Esophagus muscularis mucosa (tissue), 4 donors: ENCODE measurements at regions not wholly inside any gene's neighbourhood (a gene's known extent, or its start where the extent isn't known, plus 50 kb on each side); places are given as distances from the start of the nearest gene placed in this dataset.

ENCODE experiments used
- DNase-seq: peaks from one replicate; pipeline ENCODE4 v3.0.0-alpha.2; 2017; ENCODE audit errors: extremely low spot score
- H3K27ac ChIP-seq, 4 donors: fragments of 200-600 bp; sonication (generic); replicated peaks in 1 of 4; 1 replicate in 3 of 4; 2 replicates in 1 of 4; pipeline ENCODE4 v1.5.1; 2016 to 2019; ENCODE audit warnings: mild to moderate bottlenecking in 1 of 4
- H3K27me3 ChIP-seq, 4 donors: fragments of 200-600 bp; sonication (generic); one replicate each; pipeline versions ENCODE4 v1.5.1 to v1.6.0; 2016 to 2019
- H3K36me3 ChIP-seq, 4 donors: fragments of 200-600 bp; sonication (generic); one replicate each; pipeline ENCODE4 v1.5.1; 2016 to 2019
- H3K4me1 ChIP-seq, 4 donors: fragments of 200-600 bp; sonication (generic); one replicate each; pipeline ENCODE4 v1.5.1; 2016 to 2019
- H3K4me3 ChIP-seq, 4 donors: fragments of 200-600 bp; sonication (generic); 1 replicate in 2 of 4; 2 replicates in 2 of 4; pipeline ENCODE4 v1.5.1; 2016 to 2019; ENCODE audit warnings: mild to moderate bottlenecking in 4 of 4, moderate library complexity in 1 of 4
- H3K9me3 ChIP-seq, 4 donors: fragments of 200-600 bp; sonication (generic); 1 replicate in 3 of 4; 2 replicates in 1 of 4; pipeline ENCODE4 v1.5.1; 2016 to 2019
- EP300 ChIP-seq: sonication (generic); formaldehyde crosslinking; IDR thresholded peaks from one replicate; pipeline ENCODE4 v1.6.1; 2017; ENCODE audit warnings: antibody characterized with exemption
- POLR2A ChIP-seq: fragments of 450-650 bp; IDR thresholded peaks from one replicate; pipeline ENCODE4 v1.6.1; 2017; ENCODE audit warnings: antibody characterized with exemption, moderate library complexity, mild to moderate bottlenecking, low read depth
- POLR2AphosphoS5 ChIP-seq, 2 donors: sonication (generic); formaldehyde crosslinking; IDR thresholded peaks; one replicate each; pipeline ENCODE4 v1.6.1; 2017; ENCODE audit warnings: antibody characterized with exemption in 2 of 2
- WGBS: methylation state at CpG from one replicate; pipeline ENCODE4 v1.1.5; 2018; 5-methylcytosine and 5-hydroxymethylcytosine counted together
- intact Hi-C: fragments of 100-400 bp; cut with DNase I; formaldehyde crosslinking; loops from one replicate; pipeline ENCODE4 v1.15.1; 2023
- TF ChIP-seq, protein P1 (sequence below), 3 experiments: fragments of 200-600 bp in 2 of 3; fragments of 450-650 bp in 1 of 3; sonication (generic) in 2 of 3; IDR thresholded peaks; one replicate each; pipeline ENCODE4 v1.5.1; 2017 to 2019; ENCODE audit warnings: antibody characterized with exemption in 3 of 3, mild to moderate bottlenecking in 2 of 3, moderate library complexity in 1 of 3

- WGBS = 77% methylated on average over 3 of the region's 3 CpGs
- intact Hi-C loops = no loop called here
Observed at GRCh38 chr6:15763364-15763763, 100.5 kb upstream of the DTNBP1 start.

GRCh38 chr6:15761045-15761502, 98.2 kb upstream of the DTNBP1 start:
- H3K9me3 ChIP-seq = no peaks in the 10 kb centered on the region
- 93% methylated on average over 2 of the region's 2 CpGs for WGBS
- H3K27me3 ChIP-seq = peaks cover 0 to 3% (median 0%) of the 10 kb centered on the region in 4 donors
- H3K36me3 ChIP-seq = no peaks in the 10 kb centered on the region
- TF ChIP-seq, protein P1, sequence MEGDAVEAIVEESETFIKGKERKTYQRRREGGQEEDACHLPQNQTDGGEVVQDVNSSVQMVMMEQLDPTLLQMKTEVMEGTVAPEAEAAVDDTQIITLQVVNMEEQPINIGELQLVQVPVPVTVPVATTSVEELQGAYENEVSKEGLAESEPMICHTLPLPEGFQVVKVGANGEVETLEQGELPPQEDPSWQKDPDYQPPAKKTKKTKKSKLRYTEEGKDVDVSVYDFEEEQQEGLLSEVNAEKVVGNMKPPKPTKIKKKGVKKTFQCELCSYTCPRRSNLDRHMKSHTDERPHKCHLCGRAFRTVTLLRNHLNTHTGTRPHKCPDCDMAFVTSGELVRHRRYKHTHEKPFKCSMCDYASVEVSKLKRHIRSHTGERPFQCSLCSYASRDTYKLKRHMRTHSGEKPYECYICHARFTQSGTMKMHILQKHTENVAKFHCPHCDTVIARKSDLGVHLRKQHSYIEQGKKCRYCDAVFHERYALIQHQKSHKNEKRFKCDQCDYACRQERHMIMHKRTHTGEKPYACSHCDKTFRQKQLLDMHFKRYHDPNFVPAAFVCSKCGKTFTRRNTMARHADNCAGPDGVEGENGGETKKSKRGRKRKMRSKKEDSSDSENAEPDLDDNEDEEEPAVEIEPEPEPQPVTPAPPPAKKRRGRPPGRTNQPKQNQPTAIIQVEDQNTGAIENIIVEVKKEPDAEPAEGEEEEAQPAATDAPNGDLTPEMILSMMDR (IDR thresholded peaks at IDR 0.05) = no peak
- no peak for TF ChIP-seq EP300
- TF ChIP-seq POLR2A = no peak
- no peak for TF ChIP-seq POLR2AphosphoS5 (IDR thresholded peaks at IDR 0.05)
- DNase-seq = no peak
- no peak overlapping the region for H3K27ac ChIP-seq
- intact Hi-C loops = no loop called here
- peaks cover 0 to 10% (median 3%) of the 10 kb centered on the region in 4 donors for H3K4me1 ChIP-seq
- no peak overlapping the region for H3K4me3 ChIP-seq

More at GRCh38 chr6:15763364-15763763, 100.5 kb upstream of the DTNBP1 start:
- Histone ChIP-seq H3K27me3 (no peaks in the 10 kb centered on the region), H3K27ac (no peak overlapping the region), H3K9me3 (no peaks in the 10 kb centered on the region), H3K4me3 (no peak overlapping the region), H3K36me3 (no peaks in the 10 kb centered on the region), H3K4me1 (peaks cover 0 to 10% (median 4%) of the 10 kb centered on the region in 4 donors)
- no peak for TF ChIP-seq POLR2AphosphoS5 (IDR thresholded peaks at IDR 0.05)
- TF ChIP-seq, protein P1 (IDR thresholded peaks at IDR 0.05) = no peak
- no peak for TF ChIP-seq EP300
- no peak for TF ChIP-seq POLR2A
- no peak for DNase-seq

DNA sequence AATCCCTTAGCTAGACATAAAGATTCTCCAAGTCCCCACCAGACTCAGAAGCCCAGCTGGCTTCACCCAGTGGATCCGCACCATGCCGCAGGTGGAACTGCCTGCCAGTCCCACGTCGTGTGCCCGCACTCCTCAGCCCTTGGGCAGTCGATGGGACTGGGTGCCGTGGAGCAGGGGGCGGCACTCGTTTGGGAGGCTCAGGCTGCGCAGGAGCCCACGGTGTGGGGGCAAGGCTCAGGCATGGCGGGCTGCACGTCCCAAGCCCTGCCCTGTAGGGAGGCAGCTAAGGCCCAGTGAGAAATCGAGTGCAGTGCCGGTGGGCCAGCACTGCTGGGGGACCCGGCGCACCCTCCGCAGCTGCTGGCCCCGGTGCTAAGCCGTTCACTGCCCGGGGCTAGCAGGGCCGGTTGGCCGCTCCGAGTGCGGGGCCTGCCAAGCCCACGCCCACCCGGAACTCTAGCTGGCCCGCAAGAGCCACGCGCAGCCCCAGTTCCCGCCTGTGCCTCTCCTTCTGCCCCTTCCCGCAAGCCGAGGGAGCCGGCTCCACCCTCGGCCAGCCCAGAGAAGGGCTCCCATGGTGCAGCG, 95.9 kb upstream of the DTNBP1 start:
- WGBS = 95% methylated on average over 17 of the region's 36 CpGs
- TF ChIP-seq EP300 (no peak), POLR2AphosphoS5 (IDR thresholded peaks at IDR 0.05) (no peak), POLR2A (no peak)
- TF ChIP-seq, protein P1 (IDR thresholded peaks at IDR 0.05) = no peak
- Histone ChIP-seq H3K4me3 (no peak overlapping the region), H3K4me1 (peaks cover 0 to 3% (median under 1%) of the 10 kb centered on the region in 4 donors), H3K9me3 (no peaks in the 10 kb centered on the region), H3K36me3 (no peaks in the 10 kb centered on the region), H3K27ac (no peak overlapping the region), H3K27me3 (peaks cover 0 to 3% (median 0%) of the 10 kb centered on the region in 4 donors)
- peak; percentile 39 for DNase-seq
- intact Hi-C loops = no loop called here

- H3K36me3 ChIP-seq = no peaks in the 10 kb centered on the region
- 80% methylated on average over 6 of the region's 6 CpGs for WGBS
- DNase-seq = no peak
- intact Hi-C loops = no loop called here
- H3K27ac ChIP-seq = no peak overlapping the region
- no peak overlapping the region for H3K4me3 ChIP-seq
- TF ChIP-seq, protein P1 (IDR thresholded peaks at IDR 0.05) = no peak
- TF ChIP-seq POLR2A = no peak
- TF ChIP-seq POLR2AphosphoS5 (IDR thresholded peaks at IDR 0.05) = no peak
- no peak for TF ChIP-seq EP300
- no peaks in the 10 kb centered on the region for H3K9me3 ChIP-seq
- peaks cover 0 to 3% (median 0%) of the 10 kb centered on the region in 4 donors for H3K27me3 ChIP-seq
- H3K4me1 ChIP-seq = no peaks in the 10 kb centered on the region
Observed at GRCh38 chr6:15755526-15755925, 92.7 kb upstream of the DTNBP1 start.

DNA sequence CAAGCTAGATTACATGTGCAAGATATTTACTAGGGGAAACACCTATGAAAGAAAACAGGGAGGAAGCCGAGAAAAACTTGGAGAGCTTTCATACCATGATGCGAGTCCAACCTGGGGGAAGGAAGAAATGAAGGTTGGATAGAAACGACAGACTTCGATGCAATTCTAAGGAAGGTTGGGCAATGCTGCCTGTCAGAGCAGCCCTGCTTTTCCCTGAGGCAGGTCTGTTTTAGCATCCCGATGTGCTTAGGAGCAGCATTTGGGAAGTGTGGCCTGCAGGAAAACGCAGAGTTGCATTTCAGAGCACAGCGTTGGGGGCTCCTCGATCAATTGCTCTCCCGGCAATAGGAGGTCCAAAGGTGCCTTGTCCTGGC, 91.9 kb upstream of the DTNBP1 start:
- intact Hi-C loops = no loop called here
- 89% methylated on average over 9 of the region's 9 CpGs for WGBS

More for the DNA sequence above, 91.9 kb upstream of the DTNBP1 start:
- Histone ChIP-seq H3K36me3 (no peaks in the 10 kb centered on the region), H3K4me3 (no peak overlapping the region), H3K27me3 (peaks cover 0 to 3% (median 0%) of the 10 kb centered on the region in 4 donors), H3K4me1 (no peaks in the 10 kb centered on the region), H3K9me3 (no peaks in the 10 kb centered on the region), H3K27ac (no peak overlapping the region)
- no peak for TF ChIP-seq POLR2A
- TF ChIP-seq EP300 = no peak
- TF ChIP-seq POLR2AphosphoS5 (IDR thresholded peaks at IDR 0.05) = no peak
- TF ChIP-seq, protein P1 (IDR thresholded peaks at IDR 0.05) = no peak
- DNase-seq = peak; percentile 66
